GM19238 (cell line): ENCODE measurements at regions not wholly inside any gene's neighbourhood (a gene's known extent, or its start where the extent isn't known, plus 50 kb on each side); places are given as distances from the start of the nearest gene placed in this dataset.

ENCODE experiments used
- DNase-seq: peaks from one replicate; pipeline ENCODE4 v3.0.0; 2011; ENCODE audit warnings: low spot score; ENCODE audit not compliant: insufficient read length

DNA sequence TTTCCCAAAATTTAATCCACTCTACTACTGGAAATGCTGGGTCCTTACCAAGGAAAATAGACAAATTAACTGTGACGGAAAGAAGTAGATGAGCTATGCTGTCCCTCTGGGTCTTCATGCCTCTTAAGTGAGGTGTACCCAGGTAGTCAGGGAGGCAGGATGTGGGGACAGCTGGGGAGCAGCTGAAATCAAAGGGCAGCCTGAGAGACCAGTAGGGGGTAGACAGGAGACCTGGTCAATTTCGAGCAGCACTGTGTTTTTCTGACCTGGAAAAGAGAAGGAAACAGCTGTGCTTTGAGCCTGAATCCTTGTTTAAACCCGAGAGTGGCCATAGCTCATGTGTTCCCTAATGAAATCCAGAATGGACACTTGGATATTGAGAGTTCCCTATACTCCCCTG is 587.3 kb downstream of the EFNB2 start:
- no peak for DNase-seq

DNA sequence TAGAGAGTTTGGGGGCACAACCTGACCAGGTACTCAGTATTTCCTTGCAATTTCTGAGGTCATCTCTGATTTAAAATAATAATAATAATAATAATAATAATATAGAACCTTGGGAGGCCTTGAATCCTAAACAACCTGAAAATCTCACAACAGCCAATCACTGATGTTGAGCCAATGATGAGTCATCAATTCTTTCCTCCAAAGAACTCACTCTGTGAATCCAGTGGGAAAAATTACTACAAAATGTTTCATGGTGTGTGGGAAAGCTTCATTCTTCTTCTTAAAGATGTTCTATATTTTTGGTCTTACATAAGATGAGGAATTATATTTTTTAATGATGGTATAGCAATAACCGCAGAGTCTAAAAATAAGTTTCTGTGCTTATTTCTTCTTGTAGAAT is 594.6 kb downstream of the EFNB2 start:
- no peak for DNase-seq

DNA sequence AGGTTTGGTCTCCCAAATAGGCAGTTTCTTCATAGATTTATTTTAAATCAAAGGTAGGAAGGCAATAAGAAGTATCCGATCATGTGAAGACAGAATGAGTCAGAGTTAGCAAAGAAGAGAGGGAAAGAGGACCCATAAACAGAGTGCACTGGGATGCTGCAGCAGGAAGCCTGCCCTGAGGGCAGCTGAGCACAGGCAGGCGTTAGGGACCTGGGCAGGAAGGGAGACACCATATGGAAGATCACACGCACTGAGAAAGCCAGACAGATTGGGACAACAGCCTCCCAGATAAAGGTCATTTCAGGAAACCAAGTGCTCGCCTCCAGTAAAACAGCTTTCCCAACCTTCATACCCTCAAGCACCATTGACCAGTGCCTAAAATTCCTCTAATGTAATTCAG is 598.0 kb downstream of the EFNB2 start:
- DNase-seq: no peak

DNA sequence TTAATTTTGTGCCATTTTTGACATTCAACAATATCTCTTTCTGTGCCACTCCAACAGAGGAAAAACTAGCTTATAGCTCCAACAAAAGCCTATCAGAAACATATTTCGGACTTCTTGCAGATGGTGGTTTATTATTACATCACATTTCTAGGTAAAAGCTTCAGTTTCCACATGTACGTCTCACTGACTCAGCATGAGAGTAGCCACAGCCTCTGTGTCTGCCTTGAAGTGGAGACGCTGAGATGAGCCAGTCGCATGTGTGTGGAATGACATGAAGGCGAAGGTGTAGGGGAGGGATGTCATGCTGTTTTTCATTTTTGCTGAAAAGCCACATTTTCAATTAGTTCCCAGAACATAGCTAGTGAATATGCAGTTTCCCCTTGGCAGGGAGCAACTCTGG is 598.6 kb downstream of the EFNB2 start:
- no peak for DNase-seq

DNA sequence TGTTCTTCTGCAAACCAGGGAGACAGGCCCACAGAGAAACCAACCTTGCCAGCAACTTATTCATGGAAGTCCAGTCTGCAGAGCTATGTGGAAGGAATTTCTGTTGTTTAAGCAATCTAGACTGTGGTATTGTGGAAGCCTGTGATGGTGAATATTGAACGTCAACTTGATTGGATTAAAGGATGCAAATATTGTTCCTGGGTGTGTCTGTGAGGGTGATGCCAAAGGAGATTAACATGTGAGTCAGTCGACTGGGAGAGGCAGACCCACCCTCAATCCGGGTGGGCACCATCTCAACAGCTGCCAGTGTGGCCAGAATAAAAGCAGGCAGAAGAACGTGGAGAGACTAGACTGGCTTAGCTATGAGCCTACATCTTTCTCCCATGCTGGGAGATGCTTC is 606.0 kb downstream of the EFNB2 start:
- DNase-seq: no peak

DNA sequence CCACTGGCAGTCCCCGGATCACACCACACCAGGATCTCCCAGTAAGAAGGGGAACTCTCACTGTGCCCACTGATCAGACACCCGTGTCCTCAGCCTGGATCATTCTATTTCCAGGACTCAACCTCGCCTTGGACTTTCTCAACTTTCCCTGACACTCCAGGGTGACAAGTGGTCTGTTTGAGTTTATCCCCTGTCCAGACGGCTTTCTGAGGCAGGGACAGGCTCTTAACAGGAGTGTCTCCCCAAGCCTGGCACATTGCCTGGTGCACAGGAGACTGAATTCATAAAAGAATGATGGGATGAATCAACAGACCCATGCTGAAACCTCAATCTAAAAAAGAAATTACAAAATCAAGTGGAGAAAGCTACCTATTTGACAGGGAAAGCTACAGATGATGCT is 606.6 kb downstream of the EFNB2 start:
- no peak for DNase-seq

DNA sequence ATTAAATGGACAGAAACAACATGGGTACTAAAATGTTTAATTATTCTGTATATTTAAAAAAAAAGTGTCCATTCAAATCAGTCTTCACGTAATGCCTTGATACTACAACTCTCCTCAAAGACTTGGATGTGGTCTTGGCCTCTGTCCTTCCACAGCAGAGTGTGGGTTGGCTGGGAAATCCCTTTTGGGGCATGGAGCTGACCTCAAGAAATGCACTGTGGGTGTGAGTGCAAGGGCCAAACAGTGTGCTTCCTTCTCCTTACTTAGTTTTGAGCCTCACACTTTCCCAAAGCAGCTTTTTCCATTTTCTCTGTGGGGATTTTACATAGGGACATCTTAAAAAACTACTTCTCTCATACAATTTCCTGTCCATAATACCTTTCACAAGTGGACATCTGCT is 607.4 kb downstream of the EFNB2 start:
- DNase-seq: no peak

DNA sequence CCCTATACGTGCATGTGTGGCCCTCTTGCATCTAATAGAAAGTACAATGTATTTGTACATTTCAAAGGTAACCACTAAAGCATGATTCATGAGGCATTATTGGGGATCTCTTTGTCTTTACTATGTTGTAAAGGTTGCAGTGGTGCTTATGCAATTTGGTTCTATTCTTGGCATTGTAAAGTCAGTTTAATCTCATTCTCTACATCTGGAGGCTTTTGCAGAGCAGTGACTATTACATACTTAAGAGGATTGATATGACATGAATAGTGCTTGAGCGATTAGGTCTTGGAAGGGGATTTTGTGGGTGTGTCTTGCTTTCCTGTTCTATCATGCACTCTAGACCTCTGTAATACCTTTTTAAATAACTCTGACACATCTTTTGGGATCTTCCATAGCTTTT is 610.0 kb downstream of the EFNB2 start:
- DNase-seq: no peak

DNA sequence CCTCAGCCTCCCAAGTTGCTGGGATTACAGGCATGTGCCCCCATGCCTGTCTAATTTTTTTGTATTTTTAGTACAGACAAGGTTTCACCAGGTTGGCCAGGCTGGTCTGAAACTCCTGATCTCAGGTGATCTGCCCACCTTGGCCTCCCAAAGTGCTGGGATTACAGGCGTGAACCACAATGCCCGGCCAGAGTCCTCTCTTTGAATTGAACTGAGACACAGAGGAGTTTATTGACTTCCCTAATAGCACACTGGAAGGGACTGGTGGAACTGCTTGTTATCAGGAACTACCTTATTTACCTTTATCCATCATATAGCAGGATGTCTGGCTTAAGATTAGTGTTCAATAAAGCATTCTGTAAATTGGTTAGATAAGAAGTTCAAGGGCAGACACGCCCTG is 613.8 kb downstream of the EFNB2 start:
- DNase-seq: no peak

DNA sequence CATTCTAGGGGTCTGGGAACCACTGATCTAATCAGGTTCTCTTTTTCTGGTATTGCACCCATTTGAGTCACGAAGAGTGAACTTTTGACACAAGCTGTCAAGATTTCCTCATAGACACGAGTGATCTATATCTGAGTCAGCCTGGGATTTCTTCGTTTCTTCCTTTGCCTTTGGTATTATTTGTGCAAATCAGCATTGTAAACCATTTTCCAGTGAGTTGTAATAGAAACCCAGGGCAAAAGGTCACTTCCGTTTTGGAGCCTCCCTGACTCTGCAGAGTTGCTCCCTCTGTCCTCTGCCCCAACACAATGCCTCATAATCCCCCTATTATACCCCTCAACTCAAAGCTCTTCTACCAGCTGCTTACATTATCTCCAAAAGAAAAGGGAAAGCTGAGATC is 615.1 kb downstream of the EFNB2 start:
- no peak for DNase-seq

DNA sequence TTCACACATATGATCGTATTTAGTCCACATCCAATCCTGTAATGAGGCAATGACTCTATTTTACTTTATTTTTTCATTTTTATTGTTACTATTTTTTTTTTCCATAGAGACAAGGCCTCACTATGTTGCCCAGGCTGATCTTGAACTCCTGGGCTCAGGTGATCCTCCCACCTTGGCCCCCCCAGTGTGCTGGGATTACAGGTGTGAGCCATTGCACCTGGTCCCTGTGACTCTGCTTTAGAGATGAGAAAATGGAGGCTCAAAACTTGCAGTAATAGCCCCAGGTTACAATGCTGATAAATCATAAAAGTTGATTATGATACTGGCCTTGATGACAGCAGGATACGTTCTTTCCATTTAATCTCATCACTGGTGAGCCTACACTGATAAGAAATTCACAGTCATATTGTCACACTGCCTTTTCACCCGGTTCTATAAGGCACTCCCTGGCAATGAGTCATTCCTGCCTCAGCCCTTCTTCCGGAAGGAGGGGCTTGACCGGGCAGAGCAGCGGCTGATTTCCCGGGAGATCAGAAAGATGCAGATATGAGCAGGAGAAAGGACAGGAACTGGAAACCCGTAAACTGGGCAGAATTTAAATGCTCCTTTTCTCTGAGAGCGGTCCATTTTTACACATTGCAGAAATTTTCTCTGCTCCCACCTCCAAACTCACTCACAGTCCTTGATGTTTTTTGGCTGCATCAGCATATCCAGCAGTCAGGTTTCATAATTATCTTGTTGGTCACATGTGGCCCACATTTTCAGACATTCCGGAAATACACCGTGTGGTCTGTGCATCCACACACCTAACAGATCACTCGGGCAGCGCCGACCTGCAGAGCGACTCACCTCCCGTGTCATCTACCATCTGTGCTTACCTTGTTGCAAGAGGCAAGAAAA is 616.4 kb downstream of the EFNB2 start:
- no peak for DNase-seq

DNA sequence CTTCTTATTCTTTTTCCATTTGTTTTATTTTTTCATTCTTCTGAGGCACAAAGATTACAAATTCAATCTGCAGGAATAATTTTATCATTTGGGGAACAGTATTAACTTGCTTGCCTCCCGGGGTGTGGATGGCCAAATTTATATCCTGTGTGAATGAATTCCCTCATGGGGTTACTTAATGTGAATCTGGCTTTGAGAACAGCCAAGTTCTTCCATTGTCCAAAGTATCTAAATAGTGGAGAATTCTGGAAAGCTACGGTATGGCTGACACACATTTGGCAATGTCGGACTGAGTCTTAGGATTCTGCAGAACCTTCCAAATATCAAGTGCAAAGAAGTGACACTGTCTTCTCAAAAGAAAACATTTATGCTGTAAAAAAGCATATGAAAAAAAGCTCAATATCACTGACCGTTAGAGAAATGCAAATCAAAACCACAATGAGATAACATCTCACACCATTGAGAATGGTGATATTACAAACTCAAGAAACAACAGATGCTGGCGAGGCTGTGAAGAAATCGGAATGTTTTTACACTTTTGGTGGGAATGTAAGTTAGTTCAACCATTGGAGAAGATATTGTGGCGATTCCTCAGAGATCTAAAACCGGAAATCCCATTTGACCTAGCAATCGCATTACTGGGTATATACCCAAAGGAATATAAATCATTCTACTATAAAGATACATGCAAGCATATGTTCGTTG is 620.2 kb downstream of the EFNB2 start:
- DNase-seq: no peak

DNA sequence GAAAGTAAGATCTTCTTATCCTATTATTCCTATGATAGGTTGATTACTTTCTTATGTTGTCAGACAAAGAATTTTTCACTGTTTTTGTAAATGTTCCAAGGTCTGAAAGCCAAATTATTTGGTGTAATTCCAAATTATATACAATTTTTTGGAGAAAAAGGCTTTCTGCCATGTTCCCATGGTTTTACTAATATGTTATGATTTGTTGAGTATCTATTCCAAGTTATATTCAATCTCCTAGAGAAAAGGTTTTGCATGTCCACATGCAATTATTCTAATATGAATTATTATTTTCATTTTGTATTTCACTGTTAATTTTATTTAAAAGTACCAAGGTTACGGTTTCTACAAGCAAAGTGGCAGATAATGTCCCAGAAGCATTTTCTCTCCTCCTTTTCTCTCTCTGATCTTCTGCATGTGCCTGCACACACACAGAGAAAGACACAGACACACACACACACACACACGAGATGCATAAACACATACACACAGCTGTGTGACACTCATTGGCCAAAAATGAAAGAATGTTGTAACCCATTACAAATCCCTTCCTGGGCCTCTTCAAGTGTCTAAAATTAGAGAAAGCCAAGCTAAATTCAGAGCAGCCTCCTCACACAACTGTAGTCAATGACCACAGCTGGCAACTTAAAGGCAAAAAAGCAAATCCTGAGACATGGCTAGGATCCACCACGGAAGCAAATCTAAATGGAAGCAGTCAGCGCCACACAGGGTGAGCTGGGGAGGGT is 621.0 kb downstream of the EFNB2 start:
- DNase-seq: no peak

DNA sequence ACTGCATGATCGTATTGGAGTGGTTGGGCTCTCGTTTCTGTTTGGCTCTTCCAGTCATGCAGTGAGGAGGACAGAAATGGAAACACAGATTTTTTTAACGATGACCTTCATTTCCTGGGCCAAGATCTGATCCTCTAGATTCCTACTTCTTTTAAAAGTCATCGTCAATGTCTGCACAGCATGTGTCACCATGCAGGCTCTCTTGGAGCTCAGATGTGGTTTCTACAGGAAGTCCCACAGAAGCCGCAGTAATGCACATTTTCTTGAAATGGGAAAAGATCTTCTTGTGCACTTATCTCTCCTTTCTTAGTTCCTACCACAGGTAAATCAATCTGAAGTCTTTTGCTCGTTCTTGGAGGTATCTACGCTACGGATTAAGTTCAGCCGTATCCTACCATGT is 626.9 kb downstream of the EFNB2 start:
- no peak for DNase-seq

DNA sequence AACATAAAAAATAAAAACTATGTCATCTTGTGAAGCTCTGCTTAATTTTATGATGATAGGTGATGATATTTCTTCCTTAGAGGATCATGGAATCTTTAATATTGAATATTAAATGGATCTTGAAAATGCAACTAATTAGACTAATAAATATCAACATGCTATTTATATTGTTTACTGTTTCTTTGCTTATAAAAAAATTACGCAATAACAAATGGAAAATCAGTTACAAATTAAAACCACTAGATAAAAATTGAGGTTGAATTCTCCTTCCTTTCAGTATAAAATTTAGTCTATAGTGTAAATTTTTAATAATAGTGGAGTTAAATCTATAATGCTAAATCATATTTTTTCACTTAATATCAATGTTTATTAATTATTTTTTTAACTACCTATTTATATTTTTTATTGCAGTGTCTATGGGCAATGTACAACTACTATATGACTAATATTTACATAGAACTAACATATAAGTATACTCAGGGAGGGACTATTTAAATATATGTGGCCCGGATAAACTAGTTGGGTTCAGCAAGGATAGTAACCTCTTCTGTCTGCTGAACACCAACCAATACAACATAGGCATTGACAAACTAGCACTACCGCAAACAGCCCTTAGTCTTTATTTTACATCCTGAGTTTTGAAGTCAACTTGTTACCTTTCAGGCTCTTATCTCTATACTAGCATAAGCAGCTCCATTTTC is 628.0 kb downstream of the EFNB2 start:
- DNase-seq: no peak

DNA sequence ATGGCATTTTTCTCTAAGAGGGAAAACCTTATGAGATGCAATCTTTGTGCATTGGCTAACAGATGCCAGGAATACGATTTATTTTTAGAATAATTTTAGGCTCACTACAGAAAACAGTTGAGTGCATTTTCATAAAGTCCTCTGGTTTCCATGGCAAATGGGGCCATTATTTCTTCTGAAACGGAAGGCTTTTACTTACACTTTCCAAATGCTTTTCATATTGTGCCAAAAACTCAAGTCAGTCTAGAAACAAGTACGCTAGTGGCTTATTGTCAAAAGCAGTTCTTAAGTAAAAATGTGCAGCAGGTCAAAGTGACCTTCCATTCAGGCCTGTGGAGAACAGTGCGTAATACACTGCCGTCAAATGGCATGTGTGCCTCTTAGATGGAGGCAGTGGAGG is 628.7 kb downstream of the EFNB2 start:
- DNase-seq: no peak

DNA sequence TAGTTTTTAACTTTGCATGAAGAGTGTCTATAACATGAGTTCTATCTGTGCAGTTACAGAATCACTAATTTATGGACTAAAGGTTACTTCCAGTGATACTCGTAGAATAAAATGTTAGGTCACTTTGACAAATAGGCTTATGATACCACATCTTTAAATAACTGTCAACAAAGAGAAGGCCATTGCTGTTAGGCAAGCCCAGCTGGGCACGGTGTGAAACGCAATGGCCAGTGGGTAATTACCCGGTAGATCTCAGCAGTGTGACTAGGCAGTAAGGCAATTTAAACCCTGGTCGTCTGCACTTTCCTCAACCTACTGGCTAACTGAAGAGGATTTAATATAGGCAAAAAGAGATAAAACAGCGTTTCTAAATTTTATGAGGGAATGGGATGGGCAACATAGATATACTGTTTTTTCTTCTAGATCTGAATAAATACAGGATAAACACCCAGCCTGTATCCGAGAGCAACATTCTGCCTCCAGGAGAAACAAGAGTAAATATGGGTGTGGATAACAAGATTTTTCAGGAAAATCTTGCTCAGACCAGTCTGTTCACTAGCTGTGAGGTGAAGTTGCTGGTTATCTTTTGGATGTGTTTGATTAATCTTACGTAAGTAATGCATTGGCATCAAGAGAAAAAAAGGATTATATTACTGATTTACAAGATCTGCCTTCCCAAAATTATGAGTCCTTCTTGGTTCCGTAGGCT is 631.3 kb downstream of the EFNB2 start:
- no peak for DNase-seq

DNA sequence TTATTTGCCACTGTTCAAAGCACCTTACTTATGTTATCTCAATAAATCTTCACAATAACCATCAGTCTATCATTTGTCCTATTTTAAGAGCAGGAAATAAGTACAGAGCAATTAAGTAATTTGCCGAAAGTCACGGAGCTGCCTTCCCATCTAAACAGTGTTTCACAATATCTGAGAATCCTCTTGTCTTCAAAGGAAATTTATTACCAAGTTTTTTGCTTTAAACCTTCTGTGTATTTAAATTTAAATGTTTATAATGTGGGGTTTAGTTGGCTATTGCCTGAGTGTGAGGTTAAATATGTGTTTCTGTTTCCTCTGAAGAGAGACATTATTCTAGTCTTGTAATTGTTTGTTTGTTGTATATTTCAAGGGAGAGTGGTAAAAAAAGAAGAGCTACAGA is 633.1 kb downstream of the EFNB2 start:
- no peak for DNase-seq

DNA sequence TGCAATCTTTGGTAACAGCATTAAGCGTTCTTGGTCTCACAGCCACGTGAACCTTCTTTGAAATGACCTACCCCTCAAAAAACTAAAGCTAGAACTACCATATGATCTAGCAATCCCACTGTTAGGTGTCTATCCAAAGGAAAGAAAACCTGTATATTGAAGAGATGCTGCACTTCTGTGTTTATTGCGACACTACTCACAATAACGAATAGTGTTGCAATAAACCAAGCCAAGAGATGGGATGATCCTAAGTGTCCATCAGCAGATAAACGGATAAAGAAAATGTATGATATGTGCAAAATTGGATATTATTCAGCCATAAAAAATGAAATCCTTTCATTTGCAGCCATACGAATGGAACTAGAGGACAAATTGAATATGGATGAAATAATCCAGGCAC is 637.9 kb downstream of the EFNB2 start:
- no peak for DNase-seq

DNA sequence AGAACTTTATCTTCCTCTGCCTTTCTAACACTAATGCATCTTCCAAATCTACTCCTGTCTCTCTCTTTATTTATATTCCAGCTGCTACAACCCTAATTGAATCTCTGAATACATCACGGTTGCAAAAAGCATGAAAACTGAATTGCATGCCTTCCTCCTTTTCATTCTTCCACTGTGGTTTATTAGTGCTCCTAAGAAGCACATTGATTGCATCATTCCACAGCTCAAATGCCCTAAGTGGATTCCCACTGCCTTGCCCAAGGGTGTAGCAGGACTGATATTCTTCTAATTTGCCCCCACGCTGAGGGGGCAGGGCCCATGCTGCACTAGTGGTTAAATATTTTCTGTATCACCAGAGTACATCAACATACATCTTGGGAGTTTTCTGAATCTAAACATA is 640.8 kb downstream of the EFNB2 start:
- DNase-seq: no peak

DNA sequence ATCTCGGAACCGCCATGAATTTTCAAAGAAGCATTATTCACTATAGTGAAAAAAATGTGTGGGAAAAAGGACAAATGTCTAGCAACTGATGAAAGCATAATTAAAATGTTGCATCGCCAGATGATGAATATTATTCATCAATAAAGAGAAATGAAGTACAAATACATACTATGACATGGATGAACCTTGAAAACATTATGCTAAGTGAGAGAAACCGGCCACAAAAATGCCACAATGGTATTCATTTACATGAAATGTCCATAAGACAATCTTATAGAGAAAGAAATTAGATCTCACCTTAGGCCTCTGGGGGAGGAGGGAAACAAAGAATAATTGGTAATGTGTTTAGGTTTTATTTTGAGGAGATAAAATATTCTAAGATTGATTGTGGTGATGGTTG is 645.0 kb downstream of the EFNB2 start:
- no peak for DNase-seq
